ENCODE measurements at regions not wholly inside any gene's neighbourhood (a gene's known extent, or its start where the extent isn't known, plus 50 kb on each side); places are given as distances from the start of the nearest gene placed in this dataset.
"Not testable (repeated sequence)": the region's sequence is repeated elsewhere in the genome, so short reads cannot be mapped to it uniquely, and the experiment has no call there.

GRCh38 chr10:4396401-4397283, 429.4 kb upstream of the AKR1E2 start:
- TF ChIP-seq CTCF (IDR thresholded peaks at IDR 0.05; ENCODE audit: low read depth, low read length, missing control alignments), result no peak
- H3K4me3 ChIP-seq (ENCODE audit: low read depth, low read length), result no peak overlapping the region
- DNase-seq (ENCODE audit: low read depth), result no peak

GRCh38 chr10:4395731-4396130, 430.3 kb upstream of the AKR1E2 start:
- TF ChIP-seq CTCF (IDR thresholded peaks at IDR 0.05; ENCODE audit: low read depth, low read length, missing control alignments), result no peak
- H3K4me3 ChIP-seq (ENCODE audit: low read depth, low read length), result no peak overlapping the region
- no peak for DNase-seq (ENCODE audit: low read depth)

GRCh38 chr10:4394455-4394854, 431.6 kb upstream of the AKR1E2 start:
- DNase-seq (ENCODE audit: low read depth), result not testable (repeated sequence)

GRCh38 chr10:4391683-4392082, 434.3 kb upstream of the AKR1E2 start:
- no peak overlapping the region for H3K4me3 ChIP-seq (ENCODE audit: low read depth, low read length)
- TF ChIP-seq CTCF (IDR thresholded peaks at IDR 0.05; ENCODE audit: low read depth, low read length, missing control alignments), result no peak
- no peak for DNase-seq (ENCODE audit: low read depth)

More at GRCh38 chr10:4394455-4394854, 431.6 kb upstream of the AKR1E2 start:
- not testable (repeated sequence) for H3K4me3 ChIP-seq (ENCODE audit: low read depth, low read length)

- TF ChIP-seq CTCF (IDR thresholded peaks at IDR 0.05; ENCODE audit: low read depth, low read length, missing control alignments), result no peak
- no peak for DNase-seq (ENCODE audit: low read depth)
- H3K4me3 ChIP-seq (ENCODE audit: low read depth, low read length), result no peak overlapping the region
Measured at GRCh38 chr10:4390219-4390618, 435.8 kb upstream of the AKR1E2 start.

- H3K4me3 ChIP-seq (ENCODE audit: low read depth, low read length), result no peak overlapping the region
- no peak for DNase-seq (ENCODE audit: low read depth)
- no peak for TF ChIP-seq CTCF (IDR thresholded peaks at IDR 0.05; ENCODE audit: low read depth, low read length, missing control alignments)
Measured at GRCh38 chr10:4385231-4385870, 440.7 kb upstream of the AKR1E2 start.

GRCh38 chr10:4384245-4384644, 441.8 kb upstream of the AKR1E2 start:
- no peak for TF ChIP-seq CTCF (IDR thresholded peaks at IDR 0.05; ENCODE audit: low read depth, low read length, missing control alignments)
- H3K4me3 ChIP-seq (ENCODE audit: low read depth, low read length), result no peak overlapping the region
- no peak for DNase-seq (ENCODE audit: low read depth)

Data from GM12864 (cell line).